ENCODE measurements at regions not wholly inside any gene's neighbourhood (a gene's known extent, or its start where the extent isn't known, plus 50 kb on each side); places are given as distances from the start of the nearest gene placed in this dataset.

GRCh38 chr12:92541731-92542130 lies 161.1 kb upstream of the PLEKHG7 start:
- TF ChIP-seq CTCF (IDR thresholded peaks at IDR 0.05) (no peak), POLR2A (IDR thresholded peaks at IDR 0.05) (no peak)

Data from thyroid gland (tissue), 4 donors.